Embryonic facial prominence (tissue), 1 donor: ENCODE measurements at regions not wholly inside any gene's neighbourhood (a gene's known extent, or its start where the extent isn't known, plus 50 kb on each side); places are given as distances from the start of the nearest gene placed in this dataset.
"Not testable (repeated sequence)": the region's sequence is repeated elsewhere in the genome, so short reads cannot be mapped to it uniquely, and the experiment has no call there.

Experiments used
- DNase-seq: peaks from one replicate; pipeline ENCODE4 v3.0.0-alpha.2; 2016; ENCODE audit errors: extremely low spot score

- DNase-seq: no peak
Observed at GRCh38 chr4:174069848-174070330, 213.6 kb downstream of the FBXO8 start.

- DNase-seq: no peak
Observed at GRCh38 chr4:174066611-174067205, 216.8 kb downstream of the FBXO8 start.

GRCh38 chr4:174062831-174063230, 220.6 kb downstream of the FBXO8 start:
- DNase-seq: no peak

GRCh38 chr4:174061026-174061425, 222.4 kb downstream of the FBXO8 start:
- no peak for DNase-seq

- DNase-seq: no peak
Observed at GRCh38 chr4:174058846-174059245, 224.6 kb downstream of the FBXO8 start.

- DNase-seq: no peak
Observed at GRCh38 chr4:174056959-174057358, 226.5 kb downstream of the FBXO8 start.

- no peak for DNase-seq
Observed at GRCh38 chr4:174055344-174055743, 228.1 kb downstream of the FBXO8 start.

- no peak for DNase-seq
Observed at GRCh38 chr4:174053895-174054294, 229.6 kb downstream of the FBXO8 start.

- no peak for DNase-seq
Observed at GRCh38 chr4:174047363-174047762, 236.1 kb downstream of the FBXO8 start.

GRCh38 chr4:174045829-174046228, 237.6 kb downstream of the FBXO8 start:
- DNase-seq: not testable (repeated sequence)

GRCh38 chr4:174045381-174045780, 238.1 kb downstream of the FBXO8 start:
- DNase-seq: no peak

GRCh38 chr4:174041555-174042105, 241.8 kb downstream of the FBXO8 start:
- no peak for DNase-seq

- no peak for DNase-seq
Observed at GRCh38 chr4:174040287-174040686, 243.2 kb downstream of the FBXO8 start.

GRCh38 chr4:174038481-174038880, 245.0 kb downstream of the FBXO8 start:
- DNase-seq: no peak

- no peak for DNase-seq
Observed at GRCh38 chr4:174037631-174038030, 245.8 kb downstream of the FBXO8 start.

GRCh38 chr4:174037049-174037448, 246.4 kb downstream of the FBXO8 start:
- DNase-seq: no peak

GRCh38 chr4:174036576-174036975, 246.9 kb downstream of the FBXO8 start:
- DNase-seq: no peak

GRCh38 chr4:174036111-174036510, 247.4 kb downstream of the FBXO8 start:
- DNase-seq: no peak

GRCh38 chr4:174023641-174024040, 259.8 kb downstream of the FBXO8 start:
- no peak for DNase-seq

GRCh38 chr4:174018236-174018635, 265.2 kb downstream of the FBXO8 start:
- DNase-seq: no peak

- DNase-seq: no peak
Observed at GRCh38 chr4:174016251-174016650, 267.2 kb downstream of the FBXO8 start.

- no peak for DNase-seq
Observed at GRCh38 chr4:174012886-174013259, 270.6 kb downstream of the FBXO8 start.

GRCh38 chr4:174012135-174012885, 271.2 kb downstream of the FBXO8 start:
- DNase-seq: no peak
